Right ventricle myocardium superior (tissue), 1 donor: ENCODE measurements at regions not wholly inside any gene's neighbourhood (a gene's known extent, or its start where the extent isn't known, plus 50 kb on each side); places are given as distances from the start of the nearest gene placed in this dataset.
"Not testable (repeated sequence)": the region's sequence is repeated elsewhere in the genome, so short reads cannot be mapped to it uniquely, and the experiment has no call there.

Experiments
- ATAC-seq: fragments of 200-7000 bp; cut with Tn5 transposase; one replicate; pipeline ENCODE4 v1.9.1; 2020; ENCODE audit warnings: mild to moderate bottlenecking; ENCODE audit not compliant: poor library complexity
- DNase-seq: peaks from one replicate; pipeline ENCODE4 v3.0.0-alpha.2; 2020
- intact Hi-C: fragments of 100-400 bp; cut with DNase I; formaldehyde crosslinking; loops from one replicate; pipeline ENCODE4 v1.11.2; 2022
- donor health status: DM: no; HTN: yes; CAD: no; lungs with severe emphysema.

GRCh38 chr10:22091260-22091659 is 87.7 kb upstream of the DNAJC1 start:
- intact Hi-C loops, ATAC-seq, DNase-seq: not testable (repeated sequence)

GRCh38 chr10:22087402-22087738 is 83.8 kb upstream of the DNAJC1 start:
- intact Hi-C loops, result no loop called here
- ATAC-seq (peak; percentile 14), DNase-seq (no peak)

GRCh38 chr10:22086730-22087401 is 83.3 kb upstream of the DNAJC1 start:
- ATAC-seq (peak; percentile 100), DNase-seq (peak; percentile 94)
- intact Hi-C loops, result no loop called here

GRCh38 chr10:22079921-22080320 is 76.4 kb upstream of the DNAJC1 start:
- ATAC-seq, DNase-seq, intact Hi-C loops: not testable (repeated sequence)

- DNase-seq (no peak), ATAC-seq (no peak)
- intact Hi-C loops, result no loop called here
Observed at GRCh38 chr10:22071332-22071731, 67.8 kb upstream of the DNAJC1 start.

- no peak for DNase-seq
- intact Hi-C loops, result no loop called here
- no peak for ATAC-seq
Observed at GRCh38 chr10:22067091-22067490, 63.6 kb upstream of the DNAJC1 start.

GRCh38 chr10:22060984-22061383 is 57.5 kb upstream of the DNAJC1 start:
- ATAC-seq, DNase-seq: not testable (repeated sequence)

GRCh38 chr10:22058201-22058600 is 54.7 kb upstream of the DNAJC1 start:
- ATAC-seq (no peak), DNase-seq (no peak)
- intact Hi-C loops, result no loop called here

More at GRCh38 chr10:22060984-22061383, 57.5 kb upstream of the DNAJC1 start:
- intact Hi-C loops, result not testable (repeated sequence)

GRCh38 chr10:22054961-22055360 is 51.4 kb upstream of the DNAJC1 start:
- intact Hi-C loops, result no loop called here
- DNase-seq (no peak), ATAC-seq (no peak)
